GM11168 (cell line): ENCODE measurements at regions not wholly inside any gene's neighbourhood (a gene's known extent, or its start where the extent isn't known, plus 50 kb on each side); places are given as distances from the start of the nearest gene placed in this dataset.

Source experiments
- in situ Hi-C: fragments of 300-500 bp; cut with MboI; formaldehyde crosslinking; loops from one replicate; pipeline ENCODE4 v1.12.0; 2022; ENCODE audit warnings: low sequenced_read_pairs; ENCODE audit not compliant: unreplicated experiment

DNA sequence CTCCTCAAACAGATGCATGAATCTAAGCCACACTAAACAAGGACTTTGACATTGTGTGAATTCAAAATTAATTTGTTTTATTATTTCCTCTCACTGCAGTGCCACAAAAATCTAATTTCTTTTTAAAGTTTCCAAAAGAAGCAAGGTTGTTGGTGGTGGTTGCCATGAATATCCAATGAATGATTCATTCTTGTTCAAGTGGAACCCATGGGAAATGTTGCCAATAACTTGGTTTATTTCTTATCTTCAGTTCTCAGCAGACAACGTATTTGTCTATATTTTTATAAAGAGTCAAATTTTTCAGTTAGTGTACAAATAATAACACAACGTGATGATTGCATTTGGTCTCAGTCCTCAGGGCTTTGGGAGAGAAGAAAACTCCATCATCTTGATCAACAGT lies 309.4 kb upstream of the NOCT start:
- in situ Hi-C loops, result no loop called here

DNA sequence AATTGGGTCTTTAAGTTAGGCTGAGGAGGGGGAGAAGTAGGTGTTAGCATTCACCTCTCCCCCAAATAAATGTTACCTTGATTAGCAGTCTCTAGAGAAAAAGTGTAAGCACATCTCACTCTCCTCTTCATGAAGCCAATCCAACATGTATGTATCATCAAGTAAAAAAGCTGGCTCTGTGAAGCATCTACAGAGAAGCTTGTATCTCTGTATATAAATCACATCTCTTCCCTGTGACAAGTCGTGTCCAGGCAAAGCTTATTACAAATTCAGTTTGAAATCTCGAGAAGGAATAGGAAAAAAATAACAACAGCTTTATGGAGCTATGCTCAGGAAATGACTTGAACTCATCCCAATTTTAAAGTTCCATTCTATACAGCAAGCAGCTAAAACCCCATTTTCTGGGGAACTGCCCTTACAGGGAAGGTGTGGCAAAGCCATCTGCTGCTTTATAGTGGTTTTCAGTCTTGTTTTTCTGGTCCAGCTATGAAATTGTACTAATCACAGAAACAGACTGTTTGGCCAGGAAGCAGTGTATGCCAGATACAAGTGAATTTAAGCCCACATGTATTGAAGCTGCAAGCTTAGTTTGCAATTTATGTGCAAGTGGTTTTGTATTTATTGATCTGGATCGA lies 313.3 kb upstream of the NOCT start:
- in situ Hi-C loops, result no loop called here

DNA sequence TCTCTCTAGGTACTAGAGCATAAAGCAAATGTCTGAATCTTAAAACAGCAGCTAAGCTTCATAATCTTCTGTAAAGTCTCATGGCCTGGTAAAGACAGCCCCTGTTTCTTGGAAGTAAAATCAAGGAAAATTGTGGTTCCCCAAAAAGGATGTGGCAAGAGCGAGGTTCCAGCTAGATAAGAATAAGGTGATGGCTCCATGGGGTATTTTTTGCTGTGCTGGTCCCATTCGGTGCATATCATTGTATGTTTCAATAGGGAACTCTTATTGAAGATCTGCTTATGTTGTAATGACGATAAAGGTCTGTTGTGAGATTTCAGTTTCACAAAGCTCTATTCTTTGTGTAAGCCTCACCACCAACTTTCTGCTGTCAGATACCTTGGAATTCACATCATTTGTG lies 316.9 kb upstream of the NOCT start:
- in situ Hi-C loops, result loop anchor here (25.0 kb wide), 2 partner anchors 661 to 886 kb away; no protein-coding TSS in a partner anchor

DNA sequence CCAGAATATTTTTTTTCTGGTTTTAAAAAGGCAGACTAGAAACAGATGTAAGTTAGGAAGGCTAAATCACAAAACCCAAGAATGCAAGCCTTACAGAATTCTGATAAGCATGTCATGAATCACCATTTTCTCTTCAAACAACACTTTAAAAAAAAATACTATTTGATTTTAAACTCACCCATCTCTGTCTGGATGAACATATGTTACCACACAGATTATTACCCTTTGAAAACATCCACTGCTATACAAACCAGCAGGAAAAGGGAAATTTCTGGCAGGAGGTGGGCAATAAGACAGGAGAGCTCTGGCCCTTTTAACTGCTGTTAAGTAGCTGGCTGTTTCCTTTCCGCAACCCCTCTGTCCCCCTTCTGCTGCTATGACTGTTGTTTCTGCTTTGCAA lies 317.7 kb upstream of the NOCT start:
- in situ Hi-C loops, result loop anchor here (25.0 kb wide), 2 partner anchors 661 to 886 kb away; no protein-coding TSS in a partner anchor

DNA sequence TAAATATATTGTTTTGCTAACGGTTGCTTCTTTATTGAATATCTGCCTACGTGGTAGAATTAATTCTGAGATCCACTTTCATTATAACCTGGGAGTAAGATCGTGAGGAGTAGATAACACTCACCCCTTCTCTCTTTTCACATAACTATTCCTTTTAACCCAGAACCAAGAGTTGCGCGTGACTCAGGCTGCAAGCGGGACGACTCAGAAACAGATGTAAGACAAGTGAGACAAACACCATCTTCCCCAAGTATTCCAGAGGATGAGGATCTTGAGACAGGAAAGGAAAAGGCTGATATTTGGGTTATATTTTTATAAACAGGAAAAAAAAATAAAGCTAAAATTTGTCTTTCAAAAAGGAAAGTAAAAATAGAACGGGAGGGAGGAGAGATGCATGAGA lies 318.8 kb upstream of the NOCT start:
- in situ Hi-C loops, result loop anchor here (25.0 kb wide), 2 partner anchors 659 to 884 kb away; no protein-coding TSS in a partner anchor

DNA sequence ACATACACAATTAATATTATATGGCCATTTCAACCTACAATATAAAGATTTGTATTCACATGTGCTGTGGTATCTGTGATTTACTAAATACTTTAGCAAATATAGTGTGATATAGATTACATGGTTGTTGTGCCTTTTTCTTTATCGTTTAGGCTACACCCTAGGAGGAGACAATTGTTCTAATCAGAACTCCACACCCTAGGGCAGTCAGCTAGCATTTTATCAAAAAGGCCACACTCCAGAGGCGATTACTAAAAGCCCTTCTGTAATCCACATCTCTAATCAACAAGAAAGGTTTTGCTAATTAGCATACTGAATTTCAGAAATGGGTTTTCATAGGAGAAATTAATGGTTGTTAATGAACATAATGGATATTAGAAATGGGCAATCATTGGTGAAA lies 319.5 kb upstream of the NOCT start:
- in situ Hi-C loops, result loop anchor here (25.0 kb wide), 2 partner anchors 659 to 884 kb away; no protein-coding TSS in a partner anchor

DNA sequence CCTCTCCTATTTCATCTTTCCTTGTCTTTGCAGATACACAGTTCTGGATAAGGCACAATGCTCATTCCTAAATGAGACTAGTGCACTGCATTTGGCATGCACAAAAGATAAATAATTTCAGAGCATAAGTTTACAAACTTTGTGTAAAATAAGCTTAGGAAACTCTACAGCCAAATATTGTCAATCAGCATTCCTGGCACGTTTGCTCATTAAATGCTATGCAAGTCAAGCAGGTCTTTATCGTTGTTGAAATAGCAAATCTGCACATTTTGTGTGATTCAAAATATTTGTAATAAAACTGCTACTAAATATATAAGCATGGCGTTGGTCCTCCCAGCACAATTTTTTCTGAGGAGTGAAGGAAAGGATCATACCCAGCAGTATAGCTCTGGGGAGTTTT lies 322.1 kb upstream of the NOCT start:
- in situ Hi-C loops, result loop anchor here (25.0 kb wide), 2 partner anchors 656 to 881 kb away; no protein-coding TSS in a partner anchor

DNA sequence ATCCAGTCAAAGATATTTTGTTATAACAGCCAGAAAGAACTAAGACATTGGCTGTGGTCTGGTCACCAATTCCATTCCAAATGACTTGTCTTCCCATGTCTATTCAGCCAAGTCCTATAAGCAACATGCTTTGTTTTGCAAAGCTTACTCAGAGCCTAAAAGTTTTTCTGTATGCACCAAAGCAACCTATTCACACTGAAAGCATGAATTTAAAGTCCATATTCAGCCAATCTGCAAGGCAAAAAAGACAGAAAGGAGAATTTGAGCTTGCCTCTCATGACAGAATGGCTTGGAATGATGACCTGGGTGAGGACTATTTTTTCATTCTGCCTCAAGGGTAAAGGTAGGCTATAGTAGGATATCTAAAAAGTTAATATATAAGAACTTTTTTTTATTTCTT lies 323.2 kb upstream of the NOCT start:
- in situ Hi-C loops, result loop anchor here (25.0 kb wide), 2 partner anchors 655 to 880 kb away; no protein-coding TSS in a partner anchor

DNA sequence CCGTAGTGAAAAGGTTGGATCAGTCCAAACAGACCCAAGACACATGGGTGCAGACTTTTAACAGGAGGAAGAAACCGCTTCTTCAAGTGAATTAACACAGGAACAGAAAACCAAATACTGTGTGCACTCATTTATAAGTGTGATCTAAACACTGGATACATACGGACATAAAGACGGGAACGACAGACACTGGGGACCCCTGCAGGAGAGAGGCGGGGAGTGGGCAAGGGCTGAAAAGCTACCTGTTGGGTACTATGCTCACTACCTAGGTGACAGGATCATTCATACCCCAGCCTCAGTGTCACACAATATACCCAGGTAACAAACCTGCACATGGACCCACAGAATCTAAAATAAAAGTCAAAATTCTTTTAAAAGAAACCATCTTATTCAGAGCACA lies 326.0 kb upstream of the NOCT start:
- in situ Hi-C loops, result loop anchor here (25.0 kb wide), 2 partner anchors 652 to 877 kb away; no protein-coding TSS in a partner anchor

DNA sequence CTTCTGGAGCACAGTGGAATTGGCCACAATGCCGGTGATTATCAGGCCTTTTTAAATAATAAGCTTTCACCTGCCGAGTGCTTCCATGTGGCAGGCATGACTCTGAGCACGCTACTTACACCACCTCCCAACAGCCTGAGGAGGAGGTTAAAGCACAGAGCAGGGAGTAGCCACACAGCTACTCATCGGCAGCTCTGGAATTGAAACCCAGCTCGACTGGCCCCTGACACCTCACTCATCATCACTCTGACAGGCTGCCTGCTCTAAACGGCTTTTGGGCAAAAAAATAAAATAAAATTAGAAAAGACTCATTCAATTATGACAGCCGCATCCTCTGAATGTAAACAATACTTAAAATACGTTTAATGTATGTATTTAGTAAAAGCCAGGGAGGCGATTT lies 326.4 kb upstream of the NOCT start:
- in situ Hi-C loops, result loop anchor here (25.0 kb wide), 2 partner anchors 652 to 877 kb away; no protein-coding TSS in a partner anchor

DNA sequence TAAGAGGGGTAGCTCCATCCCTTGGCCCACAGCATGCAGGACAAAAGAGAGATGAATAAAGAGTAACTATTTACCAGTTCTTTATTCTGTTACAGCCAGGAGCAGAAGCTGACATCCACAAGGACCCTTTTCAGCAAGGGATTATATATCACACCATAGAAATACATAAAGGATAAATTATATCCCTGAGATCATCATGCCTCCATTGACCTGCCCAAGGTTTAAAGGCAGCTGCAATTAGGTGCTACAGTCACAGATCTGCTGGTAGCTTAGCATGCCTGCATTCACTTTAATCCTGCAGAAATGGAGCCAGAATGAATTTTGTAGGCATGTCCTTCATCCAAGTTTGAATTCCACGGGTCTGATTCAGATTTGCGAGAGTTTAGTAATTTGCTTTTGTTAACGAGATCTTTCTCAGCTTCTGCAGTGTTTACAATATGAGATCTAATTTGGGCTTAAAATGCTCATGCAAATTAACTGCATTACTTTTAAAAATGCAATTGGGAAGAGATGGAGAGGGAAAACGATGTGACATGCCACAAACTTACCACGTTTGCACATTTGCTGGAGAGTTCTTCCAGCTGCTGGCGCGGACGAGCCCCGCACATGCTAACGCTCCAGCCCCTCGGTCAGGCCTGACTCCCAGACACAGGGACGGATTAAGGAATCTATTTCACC lies 327.0 kb upstream of the NOCT start:
- in situ Hi-C loops, result loop anchor here (25.0 kb wide), 2 partner anchors 651 to 876 kb away; no protein-coding TSS in a partner anchor

DNA sequence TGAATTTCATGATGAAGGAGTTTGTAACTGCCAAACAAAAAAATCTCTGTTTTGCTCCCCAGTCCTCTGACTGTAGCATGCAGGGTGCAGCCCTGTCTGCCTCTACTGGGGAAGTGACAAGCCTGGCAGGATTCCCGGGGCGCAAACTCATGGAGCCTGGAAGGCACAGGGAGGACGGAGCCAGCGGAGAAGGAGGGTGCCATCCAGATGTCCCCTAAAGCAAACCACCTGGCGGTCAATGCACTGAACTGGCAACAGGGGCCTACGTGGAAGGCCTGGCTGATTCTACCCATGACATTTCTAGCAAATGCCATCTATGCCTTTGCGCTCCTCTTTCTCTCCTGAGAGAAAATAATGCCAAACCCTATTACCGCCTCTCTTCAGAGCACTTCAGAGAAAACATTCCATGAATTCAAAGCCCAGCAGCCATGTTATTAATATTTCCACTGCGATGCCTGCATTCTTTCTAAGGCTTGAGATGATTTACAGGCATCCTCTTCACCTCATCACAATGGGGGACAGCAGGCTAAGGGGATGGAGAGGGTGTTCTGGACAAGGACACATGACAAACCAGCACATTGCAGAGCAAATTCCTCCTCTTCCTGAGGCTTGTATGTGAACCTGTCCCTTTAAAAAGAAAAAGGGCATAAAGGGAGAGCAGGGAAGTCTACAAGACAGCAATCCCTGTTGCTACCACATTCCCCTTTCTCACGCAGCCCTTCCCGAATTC lies 329.3 kb upstream of the NOCT start:
- in situ Hi-C loops, result loop anchor here (25.0 kb wide), 2 partner anchors 649 to 874 kb away; no protein-coding TSS in a partner anchor

DNA sequence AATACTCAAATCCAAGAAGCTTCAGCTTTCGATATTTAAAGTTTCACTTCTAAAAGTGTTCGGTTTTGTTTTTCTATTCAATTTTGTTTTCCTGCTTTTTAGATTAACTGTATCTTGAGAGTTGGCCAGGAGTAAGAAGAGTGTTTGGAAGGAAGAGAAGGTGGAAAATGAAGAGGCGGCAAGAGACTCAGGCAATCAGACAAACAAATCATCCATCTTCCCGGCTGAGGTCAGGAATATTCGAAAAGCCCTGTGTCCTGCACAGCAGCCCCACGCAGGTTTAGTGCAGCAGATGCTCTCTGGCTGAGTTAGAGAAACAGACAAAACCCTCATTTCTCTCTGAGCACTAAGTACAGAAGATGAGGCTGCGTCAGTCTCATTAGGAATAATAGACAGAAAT lies 330.3 kb upstream of the NOCT start:
- in situ Hi-C loops, result loop anchor here (25.0 kb wide), 2 partner anchors 648 to 873 kb away; no protein-coding TSS in a partner anchor

DNA sequence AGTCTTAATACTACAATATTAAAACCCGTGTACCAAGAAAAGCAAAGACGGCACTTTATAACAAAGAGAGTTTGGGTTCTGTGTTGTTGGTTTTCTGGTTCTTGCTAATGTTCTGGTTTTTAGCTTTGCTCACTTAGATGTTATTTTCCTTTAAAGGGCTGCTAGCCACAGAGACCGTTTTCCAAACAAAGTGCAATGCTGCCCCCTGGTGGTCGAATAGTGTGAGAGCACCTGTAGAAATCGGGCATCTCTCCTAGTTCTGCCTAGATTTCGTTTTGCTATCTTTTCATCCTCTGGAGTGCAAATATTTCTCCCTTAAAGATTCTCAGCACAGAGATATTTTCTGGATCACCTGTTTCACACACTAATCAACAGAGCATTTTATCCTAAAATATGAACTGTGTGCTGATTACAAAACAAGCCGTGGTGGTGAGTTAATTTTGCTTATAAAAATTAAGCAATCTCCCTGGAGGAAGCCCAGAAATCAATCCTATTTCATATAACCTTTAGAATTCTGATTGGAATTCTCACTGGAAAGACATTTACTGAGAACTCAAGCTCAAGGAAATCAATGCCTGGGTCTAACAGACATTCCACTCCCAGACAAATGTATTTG lies 334.5 kb upstream of the NOCT start:
- in situ Hi-C loops, result loop anchor here (25.0 kb wide), 2 partner anchors 644 to 869 kb away; no protein-coding TSS in a partner anchor

DNA sequence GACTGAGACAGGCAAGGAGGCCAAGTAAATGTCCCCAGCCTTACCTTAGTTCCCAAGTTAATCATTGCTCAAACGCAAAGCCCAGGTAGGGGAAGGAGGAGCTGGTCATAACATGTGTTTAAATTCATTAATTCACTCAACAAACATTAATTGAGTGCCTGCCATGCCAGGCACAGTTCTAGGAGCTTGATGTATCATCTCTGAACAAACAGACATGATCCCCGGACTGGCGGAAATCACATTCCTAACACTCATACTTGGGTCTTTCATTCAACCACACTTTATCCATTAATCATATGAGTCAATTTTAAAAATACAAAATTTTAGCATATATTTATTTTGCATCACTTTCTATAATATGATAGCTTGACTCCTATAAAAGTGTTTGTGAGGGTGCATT lies 335.3 kb upstream of the NOCT start:
- in situ Hi-C loops, result loop anchor here (25.0 kb wide), 2 partner anchors 643 to 868 kb away; no protein-coding TSS in a partner anchor

DNA sequence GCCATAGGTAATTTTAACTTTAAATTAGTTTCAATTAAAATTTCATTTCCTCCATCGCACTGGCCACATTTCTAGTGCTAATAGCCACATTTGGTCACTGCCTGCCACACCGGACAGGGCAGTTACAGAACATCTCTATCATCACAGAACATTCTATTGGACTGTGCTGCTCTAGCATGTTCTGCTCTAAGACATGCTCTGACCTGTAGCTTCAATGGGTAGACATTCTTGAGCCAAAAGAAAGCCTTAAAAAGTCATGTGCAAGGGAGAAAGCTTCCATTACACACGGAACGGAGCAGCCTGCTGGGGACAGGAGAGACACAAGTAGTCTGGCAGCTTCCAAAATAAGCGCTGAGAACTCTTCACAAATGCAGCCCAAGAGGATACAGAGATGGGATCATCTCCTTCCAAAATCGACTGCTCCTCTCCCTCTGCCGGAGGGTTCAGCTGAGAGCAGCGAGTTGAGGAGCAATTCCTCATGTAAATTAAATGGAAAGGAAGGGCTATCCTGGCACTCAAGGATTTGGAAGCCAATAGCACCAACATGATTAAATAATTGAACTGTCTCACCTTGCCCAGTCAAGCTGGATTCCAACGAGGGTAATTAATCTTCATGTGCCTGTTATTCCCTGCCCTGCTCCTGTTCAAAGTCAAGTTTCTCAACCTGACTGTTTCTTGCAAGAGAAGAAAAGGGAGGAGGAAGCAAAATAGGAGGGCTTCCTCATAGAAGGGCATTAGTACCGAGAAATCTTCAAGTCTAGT lies 336.4 kb upstream of the NOCT start:
- in situ Hi-C loops, result loop anchor here (25.0 kb wide), 2 partner anchors 642 to 867 kb away; no protein-coding TSS in a partner anchor

DNA sequence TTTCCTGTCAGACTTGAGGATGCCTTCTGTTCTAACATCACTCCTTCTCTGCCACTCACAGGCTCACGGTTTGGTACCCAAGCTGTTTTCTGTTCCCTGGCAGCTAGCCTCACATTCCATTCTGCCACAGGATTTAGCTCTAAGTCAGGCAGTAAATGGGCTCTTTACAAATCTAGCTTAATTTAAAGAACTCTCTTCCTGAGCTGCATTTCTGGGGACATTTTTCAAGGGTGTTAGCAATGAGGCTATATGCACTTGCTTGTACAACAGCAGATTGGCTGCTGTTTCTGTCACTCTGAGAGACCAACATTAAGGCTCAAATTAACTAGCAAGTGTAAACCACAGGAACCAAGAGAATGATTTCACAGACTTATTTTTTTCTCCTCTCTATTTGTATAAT lies 337.8 kb upstream of the NOCT start:
- in situ Hi-C loops, result loop anchor here (25.0 kb wide), 2 partner anchors 640 to 865 kb away; no protein-coding TSS in a partner anchor

DNA sequence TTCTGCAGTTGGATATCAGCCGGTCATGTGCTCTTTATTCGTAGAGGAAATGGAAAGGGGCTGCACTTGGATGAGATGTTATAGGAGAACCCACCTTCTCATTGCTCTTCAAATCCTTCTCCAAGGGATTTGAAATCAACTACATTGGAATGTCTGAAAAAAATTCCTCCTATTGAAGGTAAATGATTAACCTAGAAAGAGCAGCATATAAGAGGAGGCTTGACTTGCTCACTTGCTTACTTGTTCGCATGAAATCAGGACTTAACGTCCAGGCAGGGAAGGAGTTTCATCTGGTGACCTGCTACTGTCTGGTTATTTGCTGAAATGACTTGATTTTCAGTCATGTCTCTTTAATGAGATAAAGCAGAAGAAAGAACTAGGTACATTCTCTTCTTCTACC lies 338.4 kb upstream of the NOCT start:
- in situ Hi-C loops, result loop anchor here (25.0 kb wide), 2 partner anchors 640 to 865 kb away; no protein-coding TSS in a partner anchor

DNA sequence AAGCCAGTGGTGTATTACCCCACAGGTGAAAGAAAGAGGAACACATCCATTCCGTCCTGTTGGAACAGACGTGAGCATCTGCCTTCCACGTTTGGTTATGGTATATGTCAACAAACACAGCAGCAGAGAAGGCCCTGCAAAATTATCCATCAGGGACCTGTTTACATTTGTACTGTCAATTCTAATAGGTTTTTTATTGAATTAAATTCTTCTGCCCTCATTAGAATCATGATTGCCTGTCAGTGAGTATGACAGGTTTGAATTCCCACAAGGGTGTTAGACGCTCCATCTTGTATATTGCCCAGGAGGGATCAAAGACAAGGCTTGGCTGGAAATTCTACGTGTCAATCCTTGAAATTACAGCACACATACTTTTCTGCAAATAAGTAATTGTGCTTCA lies 339.9 kb upstream of the NOCT start:
- in situ Hi-C loops, result loop anchor here (25.0 kb wide), 2 partner anchors 638 to 863 kb away; no protein-coding TSS in a partner anchor
